ENCODE measurements at regions not wholly inside any gene's neighbourhood (a gene's known extent, or its start where the extent isn't known, plus 50 kb on each side); places are given as distances from the start of the nearest gene placed in this dataset.

DNA sequence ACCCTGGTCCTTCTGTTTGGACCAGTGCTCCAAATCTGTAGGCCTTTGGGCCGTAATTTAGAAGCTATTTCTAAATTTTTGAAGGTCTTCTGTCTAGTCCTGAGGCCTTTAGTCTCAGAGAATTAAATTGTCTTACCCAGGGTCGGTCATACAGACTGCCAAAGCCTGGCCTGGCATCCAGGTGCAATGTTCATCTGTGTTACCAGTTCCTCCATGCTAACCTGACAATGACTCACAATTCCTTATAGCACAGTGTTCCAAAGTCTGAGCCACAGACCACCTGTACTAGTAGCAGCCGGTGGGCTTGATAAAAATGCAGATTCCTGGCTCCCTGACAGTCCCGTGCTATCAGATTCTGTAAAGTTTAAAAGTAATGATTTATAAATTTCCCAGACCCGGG lies 77.7 kb upstream of the MAP4K3 start:
- DNase-seq (ENCODE audit: low read depth in 2 of 2): no peak

DNA sequence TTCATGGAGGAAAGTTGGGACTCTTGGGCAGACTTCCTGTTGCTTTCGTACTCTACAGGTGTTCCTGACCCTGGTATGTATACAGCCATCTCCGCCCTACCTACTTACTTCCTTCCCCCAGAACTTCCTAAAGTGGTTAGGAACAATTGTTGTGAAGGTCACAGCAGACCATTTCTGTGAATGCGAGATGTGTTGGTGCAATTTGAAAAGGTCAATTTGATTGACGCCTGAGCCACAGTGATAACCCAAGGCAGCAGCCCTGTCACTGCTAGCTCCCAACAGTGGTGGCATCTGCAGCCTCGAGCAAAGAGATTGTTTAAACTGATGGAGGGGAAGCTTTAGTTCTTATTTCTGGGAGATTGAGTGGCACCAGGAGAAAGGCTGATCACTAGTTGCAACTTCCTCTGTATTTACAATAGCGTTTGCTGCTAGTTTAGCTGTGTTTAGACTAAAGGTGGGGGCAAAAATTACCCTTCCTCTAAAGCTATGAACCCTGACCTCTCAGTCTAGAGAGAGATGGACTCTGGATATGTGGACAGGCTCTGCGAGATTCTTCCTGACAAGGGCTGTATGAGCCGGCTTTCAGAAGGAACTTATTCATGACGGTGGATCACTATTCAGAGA lies 78.3 kb upstream of the MAP4K3 start:
- DNase-seq (ENCODE audit: low read depth in 2 of 2): no peak

DNA sequence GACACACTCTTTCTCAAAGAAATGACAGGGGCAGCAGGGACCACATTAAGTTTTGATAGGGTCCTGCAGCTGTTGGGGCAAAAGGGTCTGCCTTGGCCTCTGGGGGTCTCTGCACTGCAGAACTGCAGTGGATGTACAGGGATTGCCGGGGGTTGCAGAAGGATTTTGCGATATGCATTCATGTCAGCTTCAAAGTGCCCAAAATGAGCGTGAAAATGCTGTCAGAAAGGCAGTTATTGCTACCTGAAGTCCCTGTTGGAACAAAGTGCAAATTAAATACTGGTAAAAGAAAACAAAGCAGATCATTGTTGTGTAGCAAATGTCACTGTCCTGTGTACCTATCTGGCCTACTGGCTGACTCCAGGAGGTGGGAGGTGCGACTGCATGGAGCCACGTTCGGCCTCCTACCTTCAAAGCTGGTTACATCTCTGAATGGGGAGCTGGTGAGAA lies 78.8 kb upstream of the MAP4K3 start:
- no peak for DNase-seq (ENCODE audit: low read depth in 2 of 2)

DNA sequence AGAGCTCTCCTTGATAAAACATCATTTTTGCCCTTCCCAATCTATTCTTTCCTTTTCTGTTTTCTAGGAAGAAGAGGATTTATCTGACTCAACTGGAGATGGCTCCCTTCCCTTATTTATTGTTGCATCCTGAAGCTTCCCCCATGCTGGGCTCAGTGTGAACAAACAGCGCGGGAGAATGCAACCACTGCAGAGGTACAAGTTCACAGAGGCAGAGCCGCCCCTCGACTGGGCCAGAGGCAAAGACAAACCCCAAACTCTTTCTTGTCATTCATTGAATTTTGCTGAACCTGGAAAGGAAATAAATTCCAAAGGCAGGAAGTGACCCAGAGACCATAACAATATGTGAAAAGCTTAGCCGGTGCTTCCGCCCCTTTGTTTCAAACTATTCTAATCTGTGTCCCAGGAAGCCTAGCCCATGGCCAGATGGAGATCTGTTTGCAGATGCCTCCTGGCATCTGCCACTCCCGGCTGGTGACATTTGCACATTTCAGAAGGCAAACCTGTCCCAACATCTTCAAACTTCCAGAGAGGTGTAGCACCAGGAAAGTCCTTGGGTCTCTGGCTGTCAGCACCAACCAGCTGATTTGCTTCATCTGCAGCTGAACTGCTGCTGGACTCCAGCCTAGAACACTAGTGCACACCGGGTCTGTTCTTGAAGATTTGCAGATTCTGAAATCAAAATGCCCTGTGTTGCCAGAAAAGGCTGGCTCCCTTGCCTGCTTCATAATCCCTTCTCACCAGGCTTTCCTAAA lies 79.4 kb upstream of the MAP4K3 start:
- no peak for DNase-seq (ENCODE audit: low read depth in 2 of 2)

DNA sequence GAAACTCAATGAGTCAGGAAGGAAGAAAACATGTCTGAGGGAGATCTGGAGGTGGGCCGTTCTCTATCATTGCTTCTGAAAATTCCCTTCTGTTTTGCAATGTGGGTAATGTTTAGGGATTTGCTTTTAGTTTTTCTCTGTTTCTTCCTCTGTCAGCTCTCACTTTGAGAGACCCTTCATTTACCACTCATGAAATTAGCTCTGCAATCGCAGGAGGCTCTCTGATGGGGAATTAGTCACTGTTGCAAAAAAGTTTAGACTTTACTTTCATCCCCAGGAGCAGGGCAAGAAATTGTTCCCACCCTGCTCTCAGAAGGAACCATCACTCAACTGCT lies 80.0 kb upstream of the MAP4K3 start:
- no peak for DNase-seq (ENCODE audit: low read depth in 2 of 2)

DNA sequence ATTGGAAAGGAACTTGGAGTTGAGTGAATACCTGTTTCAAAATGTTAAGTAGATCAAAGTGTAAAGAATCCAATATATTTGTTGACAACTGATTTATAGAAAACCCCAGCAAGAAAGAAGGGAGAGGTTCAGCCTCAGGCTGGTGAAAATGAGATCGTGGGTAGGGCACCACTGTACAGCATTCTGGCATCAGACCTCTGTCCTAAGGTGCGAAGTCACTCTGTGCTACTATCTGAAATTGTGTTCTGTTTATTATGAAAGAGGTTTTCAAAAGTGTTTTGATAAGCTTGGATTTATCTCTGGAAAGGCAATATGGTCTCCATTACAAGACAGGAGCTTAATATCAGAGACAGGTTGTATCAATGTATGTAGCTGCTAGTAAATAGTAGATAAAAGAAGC lies 80.5 kb upstream of the MAP4K3 start:
- DNase-seq (ENCODE audit: low read depth in 2 of 2): no peak

DNA sequence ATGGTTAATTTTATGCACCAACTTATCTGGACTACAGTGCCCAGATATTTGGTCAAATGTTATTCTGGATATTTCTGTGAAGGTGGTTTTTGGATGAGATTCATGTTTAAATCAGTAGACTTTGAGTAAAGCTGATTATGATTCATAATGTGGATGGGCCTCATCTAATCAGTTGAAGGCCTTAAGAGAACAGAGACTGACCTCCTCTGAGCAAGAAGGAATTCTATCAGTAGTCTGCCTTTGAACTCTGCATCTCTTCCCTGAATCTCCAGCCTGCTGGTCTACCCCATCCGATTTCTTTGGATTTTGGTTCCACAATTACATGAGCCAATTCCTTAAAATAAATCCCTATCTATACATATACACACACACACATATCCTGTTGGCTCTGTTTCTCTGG lies 82.8 kb upstream of the MAP4K3 start:
- DNase-seq (ENCODE audit: low read depth in 2 of 2): no peak

DNA sequence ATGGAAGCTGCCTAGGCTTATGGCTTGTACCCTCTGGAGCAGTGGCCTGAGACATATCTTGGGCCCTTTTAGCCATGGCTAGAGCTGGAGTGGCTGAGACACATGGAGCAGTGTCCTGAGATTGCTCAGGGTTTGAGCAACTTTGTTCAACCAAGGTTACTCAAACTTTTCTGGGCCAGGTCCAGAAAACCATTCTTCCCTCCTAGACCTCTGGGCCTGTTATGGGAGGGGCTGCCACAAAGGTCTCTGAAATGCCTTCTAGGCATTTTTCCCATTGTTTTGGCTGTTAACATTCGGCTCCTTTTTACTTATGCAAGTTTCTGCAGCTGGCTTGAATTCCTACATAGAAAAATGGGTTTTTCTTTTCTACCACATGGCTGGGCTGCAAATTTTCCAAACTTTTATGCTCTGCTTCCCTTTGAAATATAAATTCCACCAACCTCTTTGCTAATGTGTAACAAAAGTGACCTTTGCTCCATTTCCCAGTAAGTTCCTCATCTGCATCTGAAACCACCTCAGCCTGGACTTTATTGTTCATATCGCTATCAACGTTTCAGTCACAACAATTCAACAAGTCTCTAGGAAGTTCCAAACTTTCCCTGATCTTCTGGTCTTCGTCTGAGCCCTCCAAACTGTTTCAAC lies 84.9 kb upstream of the MAP4K3 start:
- no peak for DNase-seq (ENCODE audit: low read depth in 2 of 2)

DNA sequence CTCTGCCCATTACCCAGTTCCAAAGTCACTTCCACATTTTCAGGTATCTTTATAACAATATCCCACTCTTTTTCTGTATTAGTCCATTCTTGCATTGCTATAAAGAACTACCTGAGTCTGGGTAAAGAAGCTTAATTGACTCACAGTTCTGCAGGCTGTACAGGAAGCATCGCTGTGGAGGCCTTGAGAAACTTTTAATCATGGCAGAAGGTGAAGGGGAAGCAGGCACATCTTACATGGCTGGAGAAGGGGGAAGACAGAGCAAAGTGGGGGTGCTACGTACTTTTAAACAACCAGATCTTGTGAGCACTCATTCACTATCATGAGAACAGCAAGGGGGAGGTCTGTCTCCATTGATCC lies 85.4 kb upstream of the MAP4K3 start:
- DNase-seq (ENCODE audit: low read depth in 2 of 2): no peak

DNA sequence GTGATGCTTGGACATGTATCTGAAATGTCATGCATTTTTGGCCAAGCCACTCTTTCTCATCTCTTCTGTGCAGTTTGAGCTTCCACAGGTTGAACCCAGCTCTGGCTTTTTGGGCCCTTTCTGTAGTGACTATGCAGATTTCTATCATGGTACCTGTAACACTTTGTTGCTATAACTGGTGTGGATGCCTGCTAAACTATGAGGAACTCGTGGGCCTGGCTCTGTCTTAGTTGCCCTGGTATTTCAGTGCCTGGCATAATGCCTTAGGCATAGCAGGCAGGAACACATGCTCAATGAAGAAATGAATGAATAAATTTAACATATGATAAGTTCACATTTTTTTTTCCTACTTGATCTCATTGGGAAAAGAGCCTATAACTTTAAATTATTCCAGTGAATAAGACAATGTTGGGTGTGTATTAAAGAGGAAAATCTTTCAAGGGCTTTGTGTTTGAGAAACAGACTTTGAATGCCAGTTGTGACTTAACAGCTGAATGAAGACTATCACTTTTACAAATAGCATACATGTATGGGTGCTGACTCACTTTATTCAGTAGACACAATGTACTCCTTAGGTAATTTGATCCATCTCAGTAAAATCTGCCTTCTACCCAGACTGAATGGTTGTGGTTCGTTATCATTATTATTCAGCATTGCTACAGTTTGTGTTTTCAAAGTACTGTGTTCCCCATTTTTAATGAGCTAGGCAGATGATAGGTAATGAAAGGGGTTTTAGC lies 86.4 kb upstream of the MAP4K3 start:
- no peak for DNase-seq (ENCODE audit: low read depth in 2 of 2)

DNA sequence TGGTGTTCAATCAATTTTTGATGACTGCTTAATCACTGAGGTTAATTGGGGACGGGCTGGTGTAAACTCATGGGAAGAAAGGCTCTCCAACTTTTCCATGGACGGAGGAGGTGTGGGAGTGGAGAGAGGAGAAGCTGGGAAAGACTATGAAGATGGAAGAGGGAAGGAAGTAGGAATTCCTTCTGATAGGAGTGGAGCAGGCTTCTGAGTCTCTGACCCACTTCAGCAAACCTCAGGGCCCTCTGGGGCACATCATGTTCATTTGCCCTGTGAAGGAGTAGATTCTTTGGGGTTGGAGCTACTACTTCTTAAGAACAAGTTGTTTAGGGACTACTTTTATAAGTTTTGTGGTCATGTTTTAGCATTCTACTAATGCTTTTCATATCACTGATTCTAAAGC lies 87.0 kb upstream of the MAP4K3 start:
- DNase-seq (ENCODE audit: low read depth in 2 of 2): no peak

DNA sequence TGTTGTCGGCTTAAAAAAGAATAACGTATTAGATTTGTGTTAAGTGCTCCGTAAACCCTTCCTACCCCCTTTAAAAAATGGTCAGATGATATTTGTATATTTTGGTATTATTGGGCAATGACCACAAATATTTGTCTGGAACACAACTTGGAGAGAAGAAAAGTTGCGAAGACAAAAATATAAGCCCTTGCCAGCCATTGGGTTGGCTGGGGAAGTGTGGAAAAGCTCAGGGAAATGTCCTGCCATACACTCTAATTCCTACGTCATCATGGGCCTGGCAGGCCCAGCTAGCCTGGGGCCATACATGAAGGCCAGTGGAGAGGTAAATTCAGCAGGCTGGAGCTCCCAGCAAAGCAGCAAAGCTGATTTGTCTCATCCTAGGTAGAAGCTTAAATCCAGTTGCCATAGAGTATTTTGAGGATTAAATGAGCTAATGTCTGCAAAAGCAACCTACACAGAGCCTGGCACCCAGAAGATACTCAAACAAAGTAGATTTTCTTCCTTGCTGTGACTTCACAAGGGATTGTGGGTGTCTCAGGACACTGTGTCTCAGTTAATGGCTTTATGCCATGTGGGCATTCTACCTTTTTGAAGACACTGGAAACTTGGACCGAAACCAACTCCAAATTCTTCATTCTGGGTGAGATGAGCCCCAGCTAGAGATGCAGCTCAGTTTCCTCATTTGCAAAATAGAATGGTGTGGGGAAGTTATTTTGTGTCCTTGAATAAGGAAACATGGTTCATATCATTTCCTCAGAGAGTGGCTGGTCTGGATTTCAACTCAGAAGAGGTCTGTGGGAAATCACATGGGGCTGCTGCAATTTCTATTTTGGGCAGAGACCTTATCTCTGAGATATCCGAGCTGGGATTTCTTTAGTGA lies 87.9 kb upstream of the MAP4K3 start:
- DNase-seq (ENCODE audit: low read depth in 2 of 2): no peak

DNA sequence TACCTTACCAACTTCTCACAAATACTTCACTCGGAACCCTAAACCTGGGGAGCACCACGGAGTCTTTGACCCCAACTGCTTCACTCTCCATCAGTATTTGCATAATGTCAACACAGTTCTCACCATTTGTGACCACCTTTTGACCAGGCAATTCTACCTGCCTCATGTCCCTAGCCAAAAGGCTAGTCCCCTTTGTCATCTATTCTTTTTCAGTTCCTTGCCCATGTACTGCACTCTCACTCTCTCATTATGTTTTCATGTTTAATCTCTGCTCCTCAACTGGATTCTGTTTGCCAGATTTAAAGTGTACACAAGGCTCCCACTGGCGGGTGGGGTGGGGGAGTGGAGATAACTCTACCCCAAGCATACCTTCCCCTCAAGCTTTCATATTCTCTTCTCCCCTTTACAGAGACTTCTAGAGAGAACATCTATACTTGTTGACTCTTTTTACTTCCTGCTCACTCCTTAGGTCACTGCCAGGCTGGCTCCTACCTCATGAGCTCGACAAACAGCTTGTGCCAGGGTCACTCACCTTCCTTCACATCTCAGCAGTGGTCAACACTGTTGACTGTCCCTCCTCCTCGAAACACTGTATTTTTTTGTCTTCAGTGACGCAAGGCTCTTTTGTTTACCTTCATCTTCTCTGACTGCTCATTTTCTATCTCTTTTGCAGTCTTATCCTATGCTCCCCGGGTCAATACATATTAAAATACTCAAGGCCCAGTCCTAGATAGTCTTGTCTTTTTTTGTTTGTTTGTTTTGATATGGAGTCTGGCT lies 88.7 kb upstream of the MAP4K3 start:
- no peak for DNase-seq (ENCODE audit: low read depth in 2 of 2)

DNA sequence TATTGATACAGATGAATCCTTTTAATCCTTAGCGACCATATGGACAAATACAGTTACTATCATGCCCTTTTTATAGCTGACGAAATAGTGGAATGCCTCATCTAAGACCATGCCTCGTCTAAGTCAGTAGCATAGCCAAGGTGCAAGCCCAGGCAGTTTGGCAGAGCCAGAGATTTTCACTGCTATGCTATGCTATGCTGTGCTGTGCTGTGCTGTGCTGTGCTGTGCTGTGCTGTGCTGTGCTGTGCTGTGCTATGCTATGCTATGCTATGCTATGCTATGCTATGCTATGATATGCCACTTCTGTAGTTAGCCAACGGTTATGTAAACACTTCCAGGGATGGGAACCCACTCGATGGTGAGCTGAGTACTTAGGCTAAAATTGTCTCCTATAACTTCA lies 91.6 kb upstream of the MAP4K3 start:
- no peak for DNase-seq (ENCODE audit: low read depth in 2 of 2)

DNA sequence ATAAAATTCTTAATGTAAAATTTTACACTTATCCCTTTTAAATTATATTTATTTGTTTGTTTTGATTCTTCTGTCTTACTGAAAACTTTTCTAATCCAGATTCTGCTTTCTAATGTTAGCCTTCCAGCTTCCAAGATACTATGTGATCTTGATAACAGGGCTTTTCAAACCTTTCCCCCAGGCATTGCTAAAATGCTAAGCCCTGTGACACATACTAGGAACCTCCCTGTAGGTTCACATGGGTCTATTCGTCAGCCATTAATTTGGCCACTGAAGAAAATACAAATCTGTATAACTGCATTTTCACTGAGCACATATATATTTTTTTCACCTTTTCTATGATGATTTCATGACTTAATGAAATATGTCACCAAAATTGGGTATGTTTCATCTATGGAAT lies 92.8 kb upstream of the MAP4K3 start:
- DNase-seq (ENCODE audit: low read depth in 2 of 2): no peak

DNA sequence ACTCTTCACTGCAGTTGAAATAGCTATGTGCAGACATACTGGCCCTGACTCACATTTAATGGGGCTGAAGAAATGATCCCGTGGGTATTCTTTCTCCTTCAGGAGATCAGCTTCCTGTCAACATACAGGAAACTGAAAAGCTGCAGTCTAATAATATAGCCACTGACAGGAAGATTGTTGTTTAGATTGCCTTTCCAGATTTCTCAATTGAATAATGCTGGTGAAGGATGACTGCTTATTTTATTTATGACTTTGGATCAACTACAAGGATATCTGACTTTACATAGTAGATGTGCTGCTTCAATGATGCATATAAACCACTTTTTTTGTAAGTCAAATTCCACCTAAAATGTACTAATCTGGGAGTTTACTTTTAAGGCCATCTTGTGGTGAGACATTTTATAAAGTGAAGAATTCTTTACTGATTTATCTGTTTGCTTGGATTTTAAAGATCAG lies 93.4 kb upstream of the MAP4K3 start:
- DNase-seq (ENCODE audit: low read depth in 2 of 2): no peak

DNA sequence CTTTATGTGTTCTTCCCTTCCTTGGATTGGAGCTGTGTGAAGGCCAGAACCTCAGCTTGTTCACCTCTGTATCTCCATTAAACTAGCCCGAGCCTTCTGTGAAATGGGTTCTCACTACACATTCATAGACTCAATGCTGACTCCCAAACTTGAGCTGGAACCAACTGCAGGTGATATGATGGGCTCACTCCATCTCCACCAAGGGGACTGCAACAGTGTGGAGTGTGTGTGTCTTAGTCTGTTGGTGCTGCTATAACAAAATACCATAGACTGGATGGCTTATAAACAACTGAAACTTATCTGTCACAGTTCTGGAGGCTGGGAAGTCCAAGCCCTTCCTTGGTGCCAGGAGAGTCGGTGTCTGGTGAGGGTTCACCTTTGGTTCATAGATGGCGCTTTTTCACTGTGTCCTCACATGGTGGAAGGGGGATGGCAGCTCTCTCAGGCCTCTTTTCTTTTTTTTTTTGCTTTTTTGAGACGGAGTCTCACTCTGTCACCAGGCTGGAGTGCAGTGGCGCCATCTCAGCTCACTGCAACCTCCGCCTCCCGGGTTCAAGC lies 94.2 kb upstream of the MAP4K3 start:
- DNase-seq (ENCODE audit: low read depth in 2 of 2): no peak

DNA sequence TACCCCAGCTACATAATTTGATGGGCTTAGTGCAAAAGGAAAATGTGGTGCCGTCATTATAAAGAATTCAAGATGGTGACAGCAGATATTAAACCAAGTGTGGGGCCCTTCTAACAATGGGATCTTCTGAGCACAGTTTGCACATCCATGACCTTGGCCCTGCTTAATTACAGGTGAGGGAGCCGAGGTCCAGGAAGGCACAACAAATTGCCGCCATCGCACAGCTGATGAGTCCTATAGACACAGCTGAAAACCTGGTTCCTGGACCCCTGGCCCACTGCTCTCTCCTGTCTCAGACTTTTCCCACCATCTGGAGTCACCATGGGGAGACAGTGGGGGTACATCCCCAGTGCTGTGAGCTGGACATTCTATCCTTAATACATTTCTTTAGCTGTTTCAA lies 95.8 kb upstream of the MAP4K3 start:
- DNase-seq (ENCODE audit: low read depth in 2 of 2): no peak

DNA sequence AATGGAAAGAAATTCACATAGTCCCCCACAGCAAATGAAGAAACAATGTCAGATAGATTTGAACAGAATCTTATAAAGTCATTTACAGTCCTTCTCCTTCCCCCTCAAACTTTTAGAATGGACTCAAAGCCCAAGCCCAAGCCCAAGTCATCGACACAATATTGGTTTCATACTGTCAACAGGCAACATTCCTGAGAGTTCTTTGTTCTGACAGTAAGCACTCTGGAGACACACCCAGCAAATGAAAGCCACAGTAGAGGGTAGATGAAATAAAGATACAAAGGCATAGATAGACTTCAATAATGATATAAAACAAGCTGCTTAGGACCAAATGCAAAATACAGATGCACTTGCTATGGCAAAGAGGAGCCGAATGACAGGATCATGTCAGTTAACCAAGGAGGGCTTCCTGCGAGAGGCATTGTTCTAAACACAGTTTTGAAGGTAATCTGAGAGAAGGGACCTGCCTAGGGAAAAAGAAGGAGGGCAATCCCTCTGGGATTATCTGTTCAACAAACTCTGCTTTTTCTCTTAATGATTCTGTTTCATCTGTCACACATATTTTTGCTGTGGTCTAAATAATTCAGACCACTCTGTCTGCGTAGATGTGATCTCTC lies 97.1 kb upstream of the MAP4K3 start:
- no peak for DNase-seq (ENCODE audit: low read depth in 2 of 2)

DNA sequence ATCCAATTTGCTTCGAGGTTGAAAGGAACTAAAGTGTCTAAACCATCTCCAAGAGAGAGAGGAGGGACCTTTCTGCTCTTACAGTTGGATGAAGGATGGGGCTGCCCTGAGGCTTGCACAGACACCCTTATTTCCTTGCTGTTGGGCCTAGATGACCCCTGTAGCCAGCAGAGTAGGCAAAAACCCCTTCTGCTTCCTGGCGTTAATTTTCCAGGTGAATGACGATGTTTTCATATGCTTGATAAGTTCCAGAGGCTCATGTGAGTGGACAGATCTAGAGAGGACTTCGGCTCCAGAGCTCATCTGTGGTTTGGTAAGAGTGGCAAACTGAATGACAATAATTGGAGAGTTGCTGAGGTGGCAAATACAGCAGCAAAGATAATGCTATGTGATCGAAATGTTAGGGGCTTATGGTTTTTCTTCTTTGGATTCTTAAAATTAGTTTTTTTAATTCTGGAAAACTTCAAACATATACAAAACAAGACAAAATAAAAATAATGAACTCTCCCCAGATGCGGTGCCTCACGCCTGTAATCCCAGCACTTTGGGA lies 98.6 kb upstream of the MAP4K3 start:
- DNase-seq (ENCODE audit: low read depth in 2 of 2): no peak
